Panc1 (cell line): ENCODE measurements at regions not wholly inside any gene's neighbourhood (a gene's known extent, or its start where the extent isn't known, plus 50 kb on each side); places are given as distances from the start of the nearest gene placed in this dataset.

Source experiments
- CTCF ChIP-seq: fragments of 450-650 bp; IDR thresholded peaks from 2 replicates; pipeline ENCODE4 v1.5.1; 2017; ENCODE audit warnings: mild to moderate bottlenecking
- POLR2AphosphoS5 ChIP-seq: IDR thresholded peaks from 2 replicates; pipeline ENCODE4 v1.6.1; 2012; ENCODE audit warnings: mild to moderate bottlenecking, low read depth, low read length, moderate library complexity
- SIN3A ChIP-seq: IDR thresholded peaks from 2 replicates; pipeline ENCODE4 v1.6.1; 2012; ENCODE audit warnings: low read depth, mild to moderate bottlenecking, low read length, moderate library complexity, borderline replicate concordance; ENCODE audit not compliant: insufficient read depth
- TCF7L2 ChIP-seq: IDR thresholded peaks from 2 replicates; pipeline ENCODE4 v1.6.1; 2011; ENCODE audit warnings: mild to moderate bottlenecking, low read depth, low read length, inconsistent platforms

- TF ChIP-seq CTCF (no peak), POLR2AphosphoS5 (no peak), SIN3A (no peak), TCF7L2 (no peak)
Measured at GRCh38 chr3:186439725-186440124, 77.7 kb upstream of the DGKG start.
